CD4-positive, alpha-beta T cell (primary cell): ENCODE measurements at regions not wholly inside any gene's neighbourhood (a gene's known extent, or its start where the extent isn't known, plus 50 kb on each side); places are given as distances from the start of the nearest gene placed in this dataset.

Source experiments
- ATAC-seq: fragments of 200-7000 bp; cut with Tn5 transposase; one replicate; pipeline ENCODE4 v1.10.0; 2022; ENCODE audit warnings: mild to moderate bottlenecking; ENCODE audit not compliant: poor library complexity
- CTCF ChIA-PET: fragments of 350-600 bp; sonication (Branson Sonifier 250); formaldehyde crosslinking; loops from one replicate; lab custom pipeline; 2021; ENCODE audit warnings: antibody characterized with exemption, inconsistent platforms; lab: Charles Lee
- POLR2A ChIA-PET: fragments of 350-600 bp; sonication (Branson Sonifier 250); formaldehyde crosslinking; loops from one replicate; lab custom pipeline; 2021; ENCODE audit warnings: antibody characterized with exemption, inconsistent platforms; lab: Charles Lee
- DNase-seq, 14 experiments: peaks; one replicate each; pipeline ENCODE4 v3.0.0-alpha.2; 2013 to 2020; ENCODE audit warnings: mixed read lengths in 2 of 14
- H3K27ac ChIP-seq, 2 donors: one replicate each; pipeline versions ENCODE4 v1.5.1 to v1.7.0; 2013; ENCODE audit warnings: low read length in 2 of 2, low read depth in 1 of 2, mild to moderate bottlenecking in 1 of 2
- H3K27me3 ChIP-seq, 2 experiments: 1 replicate in 1 of 2; 2 replicates in 1 of 2; pipeline versions ENCODE4 v1.6.1 to v1.7.0; 2013; ENCODE audit warnings: low read length in 2 of 2, control low read depth in 1 of 2, mild to moderate bottlenecking in 1 of 2, moderate library complexity in 1 of 2; ENCODE audit not compliant: insufficient read depth in 2 of 2, control insufficient read depth in 1 of 2
- H3K36me3 ChIP-seq: one replicate; pipeline ENCODE4 v1.6.1; 2013; ENCODE audit warnings: low read length, control low read depth; ENCODE audit not compliant: insufficient read depth
- H3K4me1 ChIP-seq: one replicate; pipeline ENCODE4 v1.6.1; 2013; ENCODE audit warnings: low read length, control low read depth; ENCODE audit not compliant: insufficient read depth
- H3K4me3 ChIP-seq: one replicate; pipeline ENCODE4 v1.5.1; 2013; ENCODE audit warnings: mild to moderate bottlenecking, low read length, moderate library complexity
- H3K9me3 ChIP-seq, 2 experiments: 1 replicate in 1 of 2; 2 replicates in 1 of 2; pipeline versions ENCODE4 v1.6.1 to v1.7.0; 2013; ENCODE audit warnings: low read length in 2 of 2, mild to moderate bottlenecking in 2 of 2, control low read depth in 1 of 2, moderate library complexity in 1 of 2; ENCODE audit not compliant: control insufficient read depth in 1 of 2, insufficient read depth in 1 of 2
- H3K27ac Mint-ChIP-seq: one replicate; pipeline ENCODE4 v1.8.0; 2020; ENCODE audit warnings: mixed read lengths
- H3K27me3 Mint-ChIP-seq: one replicate; pipeline ENCODE4 v1.8.0; 2021; ENCODE audit warnings: mixed read lengths
- H3K36me3 Mint-ChIP-seq: one replicate; pipeline ENCODE4 v1.8.0; 2021; ENCODE audit warnings: low read depth, mixed read lengths
- H3K4me1 Mint-ChIP-seq: one replicate; pipeline ENCODE4 v1.8.0; 2021; ENCODE audit warnings: low read depth, mixed read lengths
- H3K4me3 Mint-ChIP-seq: one replicate; pipeline ENCODE4 v1.8.0; 2020; ENCODE audit warnings: mild to moderate bottlenecking, mixed read lengths
- H3K9me3 Mint-ChIP-seq: one replicate; pipeline ENCODE4 v1.8.0; 2020; ENCODE audit warnings: mixed read lengths
- intact Hi-C, 2 experiments: fragments of 100-400 bp; cut with DNase I in 1 of 2; cut with micrococcal nuclease in 1 of 2; formaldehyde crosslinking; loops; one replicate each; pipeline versions ENCODE4 v1.15.1 to v1.9.0; 2023 to 2025; cut with DNase I, micrococcal nuclease
- TF ChIP-seq, protein P1 (sequence below): fragments of 200-600 bp; IDR thresholded peaks from one replicate; pipeline ENCODE4 v1.8.0; 2022; ENCODE audit warnings: antibody characterized with exemption, mild to moderate bottlenecking

DNA sequence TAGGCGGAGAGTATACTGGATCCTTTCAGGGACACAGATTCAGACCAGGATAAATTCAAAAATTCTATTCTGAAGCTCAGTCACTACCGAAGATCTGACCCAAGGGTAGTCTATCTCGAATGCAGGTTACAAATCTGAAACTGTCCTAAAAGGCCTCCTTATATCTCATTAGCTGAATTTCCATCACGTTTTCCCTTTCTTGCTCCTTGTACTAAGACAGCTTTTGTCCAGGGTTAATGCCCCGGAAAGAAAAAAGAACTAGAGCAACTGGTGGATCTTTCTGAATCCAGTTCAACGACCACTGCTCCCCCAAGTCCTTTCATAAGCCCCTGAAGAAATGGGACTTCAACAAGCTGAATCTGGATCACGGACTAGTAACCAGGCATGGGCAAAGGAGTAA lies 97.5 kb upstream of the CCDC85A start:
- Histone ChIP-seq H3K27me3 (no peaks in the 10 kb centered on the region), H3K27ac (no peak overlapping the region), H3K4me3 (no peak overlapping the region), H3K36me3 (no peaks in the 10 kb centered on the region), H3K4me1 (no peaks in the 10 kb centered on the region), H3K9me3 (peaks cover 0 to 3% of the 10 kb centered on the region in 2 experiments)
- DNase-seq = no peak
- TF ChIP-seq, protein P1, sequence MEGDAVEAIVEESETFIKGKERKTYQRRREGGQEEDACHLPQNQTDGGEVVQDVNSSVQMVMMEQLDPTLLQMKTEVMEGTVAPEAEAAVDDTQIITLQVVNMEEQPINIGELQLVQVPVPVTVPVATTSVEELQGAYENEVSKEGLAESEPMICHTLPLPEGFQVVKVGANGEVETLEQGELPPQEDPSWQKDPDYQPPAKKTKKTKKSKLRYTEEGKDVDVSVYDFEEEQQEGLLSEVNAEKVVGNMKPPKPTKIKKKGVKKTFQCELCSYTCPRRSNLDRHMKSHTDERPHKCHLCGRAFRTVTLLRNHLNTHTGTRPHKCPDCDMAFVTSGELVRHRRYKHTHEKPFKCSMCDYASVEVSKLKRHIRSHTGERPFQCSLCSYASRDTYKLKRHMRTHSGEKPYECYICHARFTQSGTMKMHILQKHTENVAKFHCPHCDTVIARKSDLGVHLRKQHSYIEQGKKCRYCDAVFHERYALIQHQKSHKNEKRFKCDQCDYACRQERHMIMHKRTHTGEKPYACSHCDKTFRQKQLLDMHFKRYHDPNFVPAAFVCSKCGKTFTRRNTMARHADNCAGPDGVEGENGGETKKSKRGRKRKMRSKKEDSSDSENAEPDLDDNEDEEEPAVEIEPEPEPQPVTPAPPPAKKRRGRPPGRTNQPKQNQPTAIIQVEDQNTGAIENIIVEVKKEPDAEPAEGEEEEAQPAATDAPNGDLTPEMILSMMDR = no peak
- Mint-ChIP-seq H3K4me3 (no peak overlapping the region), H3K9me3 (peaks cover 4% of the 10 kb centered on the region), H3K27ac (no peak overlapping the region), H3K4me1 (no peaks in the 10 kb centered on the region), H3K36me3 (no peaks in the 10 kb centered on the region), H3K27me3 (peaks cover 5% of the 10 kb centered on the region)
- ChIA-PET CTCF (no interaction called here), POLR2A (no interaction called here)
- ATAC-seq = no peak
- intact Hi-C loops = no loop called here

DNA sequence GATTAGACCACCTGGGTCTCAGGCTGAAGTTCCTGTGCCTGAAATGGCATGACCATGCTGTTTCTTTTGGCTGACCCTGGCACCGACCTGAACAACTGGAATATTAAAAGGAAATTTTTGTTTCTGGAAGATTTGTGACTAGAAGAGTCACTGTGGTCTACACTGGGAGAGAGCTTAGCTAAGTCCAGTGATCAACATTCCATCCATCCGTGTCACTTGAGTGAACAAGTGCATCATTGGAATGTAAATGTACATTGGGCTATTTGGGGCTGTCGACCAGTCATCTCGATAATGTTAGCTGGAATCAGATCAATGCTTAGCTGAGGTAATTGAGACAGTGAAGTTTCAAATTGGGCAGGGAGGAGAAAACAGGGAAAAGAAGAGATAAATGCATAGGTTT lies 95.4 kb upstream of the CCDC85A start:
- intact Hi-C loops = no loop called here
- H3K9me3 ChIP-seq = peaks cover 0 to 8% of the 10 kb centered on the region in 2 experiments
- H3K36me3 ChIP-seq = no peaks in the 10 kb centered on the region
- H3K27me3 ChIP-seq = no peaks in the 10 kb centered on the region
- DNase-seq = no peak
- Mint-ChIP-seq H3K9me3 (no peaks in the 10 kb centered on the region), H3K4me3 (no peak overlapping the region), H3K27me3 (peaks cover 5% of the 10 kb centered on the region), H3K4me1 (no peaks in the 10 kb centered on the region), H3K27ac (no peak overlapping the region), H3K36me3 (no peaks in the 10 kb centered on the region)
- no peak overlapping the region for H3K27ac ChIP-seq
- TF ChIP-seq, protein P1 = no peak
- no peak overlapping the region for H3K4me3 ChIP-seq
- ATAC-seq = no peak
- POLR2A ChIA-PET = no interaction called here
- CTCF ChIA-PET = no interaction called here
- no peaks in the 10 kb centered on the region for H3K4me1 ChIP-seq

DNA sequence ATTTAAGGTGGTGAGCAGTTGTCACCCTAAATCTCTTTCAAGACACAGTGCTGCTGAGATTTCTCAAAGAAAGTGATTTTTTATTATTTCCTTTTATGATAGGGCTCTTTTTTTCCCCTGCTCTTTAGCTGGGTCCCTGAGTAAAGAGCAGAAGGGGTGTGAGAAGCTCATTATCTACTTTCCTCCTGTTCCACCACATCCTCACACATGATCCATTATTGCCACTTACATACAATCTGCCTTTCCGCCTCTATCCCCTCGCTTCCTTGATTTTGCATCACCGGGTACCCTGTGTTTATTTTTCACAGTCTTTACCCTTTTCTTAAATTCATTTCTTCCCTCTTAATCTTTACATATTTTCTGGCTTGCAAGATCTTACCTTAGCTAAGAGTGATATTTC lies 93.9 kb upstream of the CCDC85A start:
- DNase-seq (no peak), ATAC-seq (no peak)
- no peaks in the 10 kb centered on the region for H3K9me3 Mint-ChIP-seq
- H3K4me1 Mint-ChIP-seq = no peaks in the 10 kb centered on the region
- CTCF ChIA-PET = no interaction called here
- no peaks in the 10 kb centered on the region for H3K4me1 ChIP-seq
- H3K9me3 ChIP-seq = peaks cover 0 to 8% of the 10 kb centered on the region in 2 experiments
- POLR2A ChIA-PET = no interaction called here
- H3K27ac ChIP-seq = no peak overlapping the region
- no peaks in the 10 kb centered on the region for H3K27me3 ChIP-seq
- no peak overlapping the region for H3K4me3 ChIP-seq
- intact Hi-C loops = no loop called here
- no peaks in the 10 kb centered on the region for H3K36me3 ChIP-seq
- H3K27ac Mint-ChIP-seq = no peak overlapping the region
- no peaks in the 10 kb centered on the region for H3K36me3 Mint-ChIP-seq
- peaks cover 5% of the 10 kb centered on the region for H3K27me3 Mint-ChIP-seq
- TF ChIP-seq, protein P1 = no peak
- H3K4me3 Mint-ChIP-seq = no peak overlapping the region
